ENCODE measurements at regions not wholly inside any gene's neighbourhood (a gene's known extent, or its start where the extent isn't known, plus 50 kb on each side); places are given as distances from the start of the nearest gene placed in this dataset.
"Not testable (repeated sequence)": the region's sequence is repeated elsewhere in the genome, so short reads cannot be mapped to it uniquely, and the experiment has no call there.

DNA sequence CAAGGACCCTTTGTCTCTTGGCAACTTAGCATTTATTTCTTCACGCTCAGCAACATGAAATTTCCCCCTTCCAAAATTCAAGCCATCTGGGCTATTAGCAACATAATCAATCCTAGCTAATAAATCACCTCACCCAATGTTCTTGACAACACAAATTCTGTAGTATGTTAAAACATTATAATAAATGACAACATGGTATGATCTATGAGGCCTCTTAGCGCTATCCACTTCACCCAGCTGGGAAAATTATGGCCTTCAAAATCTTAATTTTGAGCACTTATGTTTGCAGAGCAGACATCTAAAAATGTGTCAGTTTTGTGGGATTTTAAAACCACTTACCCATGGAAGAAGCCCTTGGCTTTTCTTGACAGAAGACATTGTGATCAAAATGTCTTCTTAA is 181.9 kb downstream of the HDGFL1 start:
- no peak for DNase-seq

GRCh38 chr6:22752522-22752921 is 183.2 kb downstream of the HDGFL1 start:
- no peak for DNase-seq

DNA sequence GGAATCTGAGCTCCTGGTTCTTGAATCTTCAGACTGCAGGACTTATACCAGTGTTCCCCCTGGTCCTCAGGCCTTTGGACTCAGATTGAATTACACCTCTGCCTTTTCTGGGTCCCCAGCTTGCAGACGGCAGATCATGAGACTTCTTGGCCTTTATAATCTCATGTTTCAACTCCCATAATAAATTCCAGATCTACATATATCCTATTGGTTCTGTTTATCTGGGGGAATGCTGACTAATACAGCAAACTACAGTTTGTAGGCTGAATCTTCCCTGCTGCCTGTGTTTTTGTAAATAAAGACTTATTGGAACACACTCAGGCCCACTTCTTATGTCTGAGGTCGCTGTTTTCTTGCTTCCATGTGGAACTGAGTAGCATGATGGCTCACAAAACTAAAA is 184.7 kb downstream of the HDGFL1 start:
- no peak for DNase-seq

GRCh38 chr6:22755605-22756004 is 186.2 kb downstream of the HDGFL1 start:
- peak; percentile 2 for DNase-seq

GRCh38 chr6:22756365-22756764 is 187.0 kb downstream of the HDGFL1 start:
- no peak for DNase-seq

DNA sequence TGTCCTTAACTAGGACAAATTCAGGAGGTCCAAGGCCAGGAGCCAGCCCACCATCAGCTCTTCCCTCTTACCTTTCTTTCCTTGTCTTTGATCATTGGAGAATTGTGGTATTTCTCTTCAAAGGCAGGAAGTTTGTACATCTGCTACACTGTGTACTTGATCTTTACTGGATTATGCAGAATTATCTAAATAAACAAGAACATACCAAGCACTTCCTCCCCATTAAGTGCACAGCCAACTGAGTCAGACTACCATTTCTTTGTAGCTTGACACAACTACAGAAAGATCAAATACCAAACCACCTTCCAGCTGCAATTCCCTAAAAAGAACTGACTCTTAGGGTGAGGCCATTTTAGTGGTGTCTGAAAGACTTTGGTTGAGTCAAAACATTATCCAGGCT is 195.1 kb downstream of the HDGFL1 start:
- DNase-seq, result no peak

DNA sequence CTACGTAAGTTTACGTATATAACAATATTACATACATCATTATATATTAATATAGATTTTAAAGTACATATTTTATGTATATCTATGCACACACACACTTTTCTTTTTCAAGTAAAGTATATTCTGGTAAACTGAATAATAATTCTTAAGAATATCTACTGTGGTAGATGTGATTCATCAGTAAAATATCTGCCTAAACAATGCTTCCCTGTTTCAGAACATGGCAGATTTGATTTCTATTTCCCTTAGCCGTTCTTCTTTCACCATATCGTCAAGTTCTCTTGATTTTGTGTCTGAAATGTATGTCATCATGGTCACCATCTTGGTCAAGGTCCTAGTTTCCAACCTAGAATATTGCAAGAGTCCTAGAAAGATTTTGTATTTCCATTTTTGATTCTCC is 195.6 kb downstream of the HDGFL1 start:
- DNase-seq, result no peak

DNA sequence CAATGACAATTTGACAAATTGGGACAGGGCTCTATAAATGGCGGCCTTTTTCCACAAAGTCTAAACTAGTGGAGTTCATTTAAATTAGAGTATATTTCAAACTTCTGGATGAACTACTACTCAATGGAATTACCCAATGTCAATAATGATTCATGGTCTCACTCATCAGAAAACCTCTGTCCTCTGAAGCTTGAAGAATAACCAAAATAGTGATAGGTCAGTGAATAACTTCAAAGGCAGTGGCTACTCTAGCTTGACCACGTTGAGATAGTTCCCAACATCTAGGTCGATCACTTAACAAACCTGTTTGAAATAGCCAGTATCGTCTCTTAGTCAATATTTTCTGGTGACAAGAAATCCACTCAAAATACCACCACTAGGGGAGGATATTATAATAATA is 197.6 kb downstream of the HDGFL1 start:
- no peak for DNase-seq

GRCh38 chr6:22770054-22770453 is 200.7 kb downstream of the HDGFL1 start:
- no peak for DNase-seq

DNA sequence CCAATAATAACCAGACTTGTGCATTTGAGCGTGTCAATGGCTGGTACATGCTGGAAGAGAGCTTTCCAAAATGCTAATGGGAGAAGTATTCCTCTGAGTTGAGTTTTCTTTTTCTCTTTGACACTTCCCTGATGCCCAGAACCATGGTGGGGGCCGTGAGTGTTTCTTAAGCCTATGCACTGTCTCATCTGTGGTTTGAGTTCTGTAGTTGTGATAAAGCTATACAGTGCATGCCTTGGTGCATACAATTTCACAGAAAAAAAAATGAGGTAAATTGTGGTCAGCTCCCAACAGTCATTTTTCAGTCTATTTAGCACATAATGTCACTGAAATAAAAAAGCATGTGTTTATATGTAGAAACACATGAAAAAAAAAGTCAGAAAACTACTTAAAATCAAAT is 204.8 kb downstream of the HDGFL1 start:
- no peak for DNase-seq

GRCh38 chr6:22778438-22778837 is 209.1 kb downstream of the HDGFL1 start:
- not testable (repeated sequence) for DNase-seq

- no peak for DNase-seq
Measured at GRCh38 chr6:22779062-22779461, 209.7 kb downstream of the HDGFL1 start.

- DNase-seq, result no peak
Measured at GRCh38 chr6:22783931-22784330, 214.6 kb downstream of the HDGFL1 start.

DNA sequence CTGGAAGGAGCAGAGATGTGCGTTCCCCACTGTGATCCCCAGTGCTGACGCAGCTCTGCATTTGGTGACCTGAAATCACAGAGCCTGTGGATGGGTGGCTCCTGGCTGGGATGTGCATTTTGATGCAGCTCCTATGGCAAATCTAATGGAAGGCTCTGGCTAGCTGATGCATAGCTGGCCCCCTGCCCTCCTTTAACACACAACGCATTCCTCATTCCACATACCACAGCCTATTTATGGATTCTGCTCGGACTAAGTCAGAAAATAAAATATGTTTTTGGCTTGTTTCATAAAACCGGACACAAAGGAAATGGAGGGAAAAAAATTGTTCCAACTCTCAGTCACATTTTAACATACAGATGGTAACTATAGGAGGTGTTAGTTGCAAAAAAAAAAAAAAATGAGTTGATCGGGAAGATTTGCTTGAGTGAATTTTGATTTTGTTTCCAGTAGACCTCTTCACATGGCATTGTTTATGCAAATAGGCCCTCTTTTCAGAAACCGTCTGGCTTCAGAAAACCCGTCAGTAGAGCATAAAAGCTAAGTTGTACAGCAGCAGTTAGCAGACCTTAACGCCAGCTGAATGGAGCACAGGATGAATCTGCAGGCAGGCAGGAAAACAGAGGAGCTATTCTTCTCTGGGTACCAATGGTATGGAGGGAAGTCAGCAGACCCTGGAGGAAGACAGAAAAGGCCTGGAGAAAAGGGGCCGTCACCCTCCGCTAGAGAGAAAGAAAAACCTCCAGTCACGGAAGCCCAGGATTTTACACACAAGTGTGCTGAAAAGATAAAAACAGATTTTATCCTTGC is 215.4 kb downstream of the HDGFL1 start:
- no peak for DNase-seq

DNA sequence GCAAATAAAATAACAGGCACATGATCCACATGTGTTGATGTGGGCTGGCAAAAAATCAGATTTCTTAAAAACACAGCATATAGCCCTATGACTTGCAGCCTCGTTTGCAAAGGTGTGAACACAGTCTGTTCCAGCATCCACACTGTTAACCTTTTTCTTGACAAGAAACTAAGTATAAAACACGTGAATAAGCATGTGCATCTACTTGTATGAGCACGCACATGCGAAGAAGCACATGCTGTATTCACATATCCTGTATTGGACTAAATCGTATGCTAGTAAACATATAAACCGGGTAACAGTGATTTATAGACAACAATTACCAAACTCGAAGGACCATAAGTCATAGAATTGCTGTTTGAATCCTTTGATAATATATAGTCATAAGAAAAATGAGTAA is 218.7 kb downstream of the HDGFL1 start:
- no peak for DNase-seq

GRCh38 chr6:22789315-22789714 is 219.9 kb downstream of the HDGFL1 start:
- no peak for DNase-seq

DNA sequence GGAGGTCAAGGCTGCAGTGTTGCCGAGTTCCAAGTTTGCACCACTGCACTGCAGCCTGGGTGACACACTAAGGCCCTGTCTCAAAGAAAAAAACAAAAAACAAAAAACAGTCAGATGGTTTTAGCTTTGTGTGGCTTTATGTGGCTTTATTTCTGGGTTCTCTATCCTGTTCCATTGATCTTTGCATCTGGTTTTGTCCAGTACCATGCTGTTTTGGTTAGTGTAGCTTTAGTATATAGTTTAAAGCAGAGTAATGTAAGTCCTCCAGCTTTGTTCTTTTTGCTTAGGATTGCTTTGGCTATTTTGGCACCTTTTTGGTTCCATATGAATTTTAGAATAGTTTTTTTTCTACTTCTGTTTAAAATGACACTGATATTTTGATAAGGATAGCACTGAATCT is 225.5 kb downstream of the HDGFL1 start:
- DNase-seq, result no peak

GRCh38 chr6:22800451-22800850 is 231.1 kb downstream of the HDGFL1 start:
- no peak for DNase-seq

GRCh38 chr6:22801831-22802230 is 232.5 kb downstream of the HDGFL1 start:
- DNase-seq, result no peak

DNA sequence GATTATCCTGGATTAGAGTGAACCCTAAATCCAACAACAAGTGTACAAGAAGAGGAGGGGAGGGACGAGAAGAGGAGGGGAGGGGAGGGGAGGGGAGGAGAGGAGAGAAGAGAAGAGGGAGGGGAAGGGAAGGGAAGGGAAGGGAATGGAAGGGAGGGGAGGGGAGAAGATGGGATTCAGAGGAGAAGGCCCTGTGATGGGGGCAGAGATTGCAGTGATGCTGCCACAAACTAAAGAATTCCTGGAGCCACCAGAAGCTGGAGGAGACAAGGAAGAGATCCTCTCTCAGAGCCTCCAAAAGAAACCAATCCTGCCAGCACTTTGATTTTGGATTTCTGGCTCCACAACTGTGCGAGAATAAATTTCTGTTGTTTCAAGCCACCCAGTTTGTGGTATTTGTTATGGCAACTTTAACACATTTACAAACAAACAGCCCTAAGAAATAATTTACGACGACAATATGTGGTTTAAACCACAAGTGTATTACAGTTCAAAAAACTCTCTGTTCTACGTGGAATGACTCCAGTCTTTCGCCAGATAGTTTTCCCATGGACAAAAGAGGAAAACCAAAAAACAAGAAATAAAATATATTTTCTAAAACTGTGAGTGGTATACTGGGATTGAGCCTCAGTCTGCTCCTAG is 235.4 kb downstream of the HDGFL1 start:
- no peak for DNase-seq

DNA sequence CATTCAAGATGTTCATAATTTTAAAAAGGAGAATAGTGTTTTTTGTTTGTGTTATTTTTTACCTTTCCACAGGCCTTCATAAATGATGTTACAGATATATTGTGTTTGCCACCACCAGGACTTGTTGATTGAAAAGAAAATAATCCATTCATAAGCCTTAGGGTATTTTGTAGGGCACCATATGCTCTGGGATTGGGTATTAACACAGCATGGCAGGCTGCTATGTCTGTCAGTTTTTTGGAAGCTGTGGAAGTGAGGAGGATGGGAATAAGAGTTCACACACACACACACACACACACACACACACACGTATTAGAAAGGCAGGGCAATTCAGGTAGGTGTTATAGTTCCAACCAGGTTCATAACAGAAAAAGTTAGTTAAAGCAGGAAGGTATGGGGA is 237.9 kb downstream of the HDGFL1 start:
- DNase-seq, result no peak

DNA sequence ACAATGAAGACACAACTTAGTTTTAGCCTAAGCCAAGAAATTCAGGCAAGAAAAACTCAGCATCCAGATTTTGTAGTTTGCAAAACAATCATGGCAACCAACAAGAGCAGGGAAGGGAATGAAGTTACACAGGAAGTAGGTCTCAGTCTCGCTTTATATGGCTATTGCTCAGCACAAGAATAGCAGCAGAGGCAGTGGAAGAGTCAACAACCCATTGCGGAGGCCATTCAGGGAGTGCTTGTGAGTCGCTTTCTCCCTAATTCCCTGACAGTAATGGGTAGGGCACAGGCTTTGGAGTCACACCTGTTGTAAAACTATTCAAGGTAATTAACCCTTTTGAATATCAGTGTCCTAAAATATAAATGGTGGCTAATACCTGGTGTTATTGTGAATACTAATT is 238.5 kb downstream of the HDGFL1 start:
- DNase-seq, result no peak

DNA sequence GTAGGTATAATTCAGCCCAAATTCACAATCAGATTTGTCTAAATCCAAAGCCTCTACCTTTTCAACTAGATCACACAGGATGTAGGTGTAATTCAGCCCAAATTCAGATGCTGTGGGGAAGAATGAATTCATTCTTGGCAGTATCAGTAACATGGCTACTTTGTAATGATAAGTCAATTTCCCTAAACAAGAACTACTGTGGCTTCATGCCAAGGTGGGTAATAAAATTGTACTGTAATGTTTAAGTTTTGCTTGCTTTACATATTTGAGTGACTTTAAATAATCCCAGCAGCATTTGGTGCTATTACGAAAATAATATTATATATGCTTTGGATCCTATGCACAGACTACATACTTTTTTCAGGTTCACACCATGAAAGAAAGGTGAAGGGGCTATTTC is 239.1 kb downstream of the HDGFL1 start:
- DNase-seq, result no peak

- DNase-seq, result no peak
Measured at GRCh38 chr6:22809370-22809769, 240.0 kb downstream of the HDGFL1 start.

- DNase-seq, result no peak
Measured at GRCh38 chr6:22819209-22819608, 249.8 kb downstream of the HDGFL1 start.

All from COR-L47 (cell line).